Left lung (tissue), 4 donors: ENCODE measurements at regions not wholly inside any gene's neighbourhood (a gene's known extent, or its start where the extent isn't known, plus 50 kb on each side); places are given as distances from the start of the nearest gene placed in this dataset.
A peak's percentile ranks its signal among the peaks of the same experiment; 100 is the strongest.

Experiments used
- ATAC-seq: fragments of 200-7000 bp; cut with Tn5 transposase; one replicate; pipeline ENCODE4 v1.9.1; 2020; ENCODE audit warnings: moderate library complexity
- DNase-seq, 4 donors: peaks; one replicate each; pipeline ENCODE4 v3.0.0-alpha.2; 2013 to 2020
- H3K27ac ChIP-seq, 2 donors: fragments of 200-600 bp; sonication (generic) in 1 of 2; one replicate each; pipeline versions ENCODE4 v1.5.0 to v1.8.0; 2020 to 2021
- H3K27me3 ChIP-seq, 2 donors: fragments of 200-600 bp; sonication (generic) in 1 of 2; one replicate each; pipeline versions ENCODE4 v1.5.0 to v1.8.0; 2020 to 2021
- H3K36me3 ChIP-seq, 2 donors: fragments of 200-600 bp; sonication (generic) in 1 of 2; one replicate each; pipeline versions ENCODE4 v1.5.0 to v1.8.0; 2020 to 2021
- H3K4me1 ChIP-seq, 2 donors: fragments of 200-600 bp; one replicate each; pipeline ENCODE4 v1.8.0; 2021
- H3K4me3 ChIP-seq, 2 donors: fragments of 200-600 bp; sonication (generic) in 1 of 2; one replicate each; pipeline versions ENCODE4 v1.5.0 to v1.8.0; 2020 to 2021; ENCODE audit warnings: mild to moderate bottlenecking in 1 of 2
- H3K9me3 ChIP-seq, 2 donors: fragments of 200-600 bp; sonication (generic) in 1 of 2; one replicate each; pipeline versions ENCODE4 v1.5.0 to v1.8.0; 2020 to 2021
- CTCF ChIP-seq, 2 donors: fragments of 200-600 bp; sonication (generic) in 1 of 2; IDR thresholded peaks; one replicate each; pipeline versions ENCODE4 v1.5.0 to v1.8.0; 2021; ENCODE audit warnings: antibody characterized with exemption in 2 of 2
- intact Hi-C, 2 donors: fragments of 100-400 bp; cut with DNase I; formaldehyde crosslinking; loops; one replicate each; pipeline versions ENCODE4 v1.11.2 to v1.14.2; 2022
- donor health status: DM: no; HTN: yes; CAD: no.
- donor health status: DM: no; HTN: no; CAD: no.

- H3K9me3 ChIP-seq = no peaks in the 10 kb centered on the region
- H3K27ac ChIP-seq = no peak overlapping the region
- TF ChIP-seq CTCF (IDR thresholded peaks at IDR 0.05) = no peak
- H3K4me1 ChIP-seq = no peaks in the 10 kb centered on the region
- peaks cover 0 to 6% of the 10 kb centered on the region in 2 donors for H3K27me3 ChIP-seq
- H3K4me3 ChIP-seq = no peak overlapping the region
- H3K36me3 ChIP-seq = no peaks in the 10 kb centered on the region
- DNase-seq (no peak), ATAC-seq (no peak)
- intact Hi-C loops = no loop called here
Observed at GRCh38 chr22:27246558-27246957, 555.0 kb downstream of the MN1 start.

GRCh38 chr22:27247701-27248434 is 553.7 kb downstream of the MN1 start:
- Histone ChIP-seq H3K27me3 (peaks cover 0 to 5% of the 10 kb centered on the region in 2 donors), H3K9me3 (no peaks in the 10 kb centered on the region), H3K36me3 (no peaks in the 10 kb centered on the region), H3K4me3 (no peak overlapping the region), H3K4me1 (no peaks in the 10 kb centered on the region), H3K27ac (no peak overlapping the region)
- no peak for TF ChIP-seq CTCF (IDR thresholded peaks at IDR 0.05)
- no peak for DNase-seq
- intact Hi-C loops = no loop called here
- ATAC-seq = no peak

- ATAC-seq (no peak), DNase-seq (no peak)
- H3K27me3 ChIP-seq = no peaks in the 10 kb centered on the region
- intact Hi-C loops = no loop called here
- peaks cover 0 to 10% of the 10 kb centered on the region in 2 donors for H3K9me3 ChIP-seq
- no peaks in the 10 kb centered on the region for H3K36me3 ChIP-seq
- no peak for TF ChIP-seq CTCF (IDR thresholded peaks at IDR 0.05)
- H3K27ac ChIP-seq = no peak overlapping the region
- H3K4me3 ChIP-seq = no peak overlapping the region
- no peaks in the 10 kb centered on the region for H3K4me1 ChIP-seq
Observed at GRCh38 chr22:27250418-27250817, 551.1 kb downstream of the MN1 start.

- Histone ChIP-seq H3K36me3 (no peaks in the 10 kb centered on the region), H3K4me1 (no peaks in the 10 kb centered on the region), H3K27ac (no peak overlapping the region), H3K4me3 (no peak overlapping the region), H3K9me3 (peaks cover 0 to 15% of the 10 kb centered on the region in 2 donors), H3K27me3 (no peaks in the 10 kb centered on the region)
- no peak for TF ChIP-seq CTCF (IDR thresholded peaks at IDR 0.05)
- ATAC-seq (no peak), DNase-seq (peak in 1 of 4 donors; percentile 29)
- intact Hi-C loops = no loop called here
Observed at GRCh38 chr22:27250886-27251285, 550.7 kb downstream of the MN1 start.

GRCh38 chr22:27251563-27251962 is 550.0 kb downstream of the MN1 start:
- DNase-seq = no peak
- H3K27me3 ChIP-seq = no peaks in the 10 kb centered on the region
- H3K9me3 ChIP-seq = peaks cover 0 to 20% of the 10 kb centered on the region in 2 donors
- no peaks in the 10 kb centered on the region for H3K4me1 ChIP-seq
- no peak overlapping the region for H3K27ac ChIP-seq
- intact Hi-C loops = no loop called here
- no peak overlapping the region for H3K4me3 ChIP-seq
- no peak for TF ChIP-seq CTCF (IDR thresholded peaks at IDR 0.05)
- no peak for ATAC-seq
- no peaks in the 10 kb centered on the region for H3K36me3 ChIP-seq
